ENCODE measurements at regions not wholly inside any gene's neighbourhood (a gene's known extent, or its start where the extent isn't known, plus 50 kb on each side); places are given as distances from the start of the nearest gene placed in this dataset.

GRCh38 chr15:35624881-35625280 lies 78.9 kb upstream of the DPH6 start:
- no peak overlapping the region for H3K4me3 ChIP-seq
- H3K9me3 ChIP-seq: no peaks in the 10 kb centered on the region
- no peak for TF ChIP-seq CTCF (IDR thresholded peaks at IDR 0.05)
- TF ChIP-seq POLR2AphosphoS5 (IDR thresholded peaks at IDR 0.05): no peak
- no peak for TF ChIP-seq POLR2A (IDR thresholded peaks at IDR 0.05)
- H3K4me1 ChIP-seq (replicated peaks): no peaks in the 10 kb centered on the region
- intact Hi-C loops (cut with DNase I): no loop called here
- 94% methylated on average over 3 of the region's 3 CpGs for WGBS
- no peaks in the 10 kb centered on the region for H3K27me3 ChIP-seq (replicated peaks; ENCODE audit: insufficient read depth)
- no peak overlapping the region for H3K27ac ChIP-seq
- no peaks in the 10 kb centered on the region for H3K36me3 ChIP-seq
- DNase-seq (ENCODE audit: low spot score): no peak

GRCh38 chr15:35626571-35627318 lies 80.8 kb upstream of the DPH6 start:
- Histone ChIP-seq H3K27ac (no peak overlapping the region), H3K27me3 (replicated peaks; ENCODE audit: insufficient read depth) (no peaks in the 10 kb centered on the region), H3K9me3 (no peaks in the 10 kb centered on the region), H3K36me3 (no peaks in the 10 kb centered on the region), H3K4me3 (no peak overlapping the region), H3K4me1 (replicated peaks) (peaks cover 3% of the 10 kb centered on the region)
- 32% methylated on average over 7 of the region's 7 CpGs for WGBS
- intact Hi-C loops (cut with DNase I): no loop called here
- no peak for TF ChIP-seq CTCF (IDR thresholded peaks at IDR 0.05)
- TF ChIP-seq POLR2AphosphoS5 (IDR thresholded peaks at IDR 0.05): no peak
- no peak for DNase-seq (ENCODE audit: low spot score)

- TF ChIP-seq CTCF (IDR thresholded peaks at IDR 0.05) (no peak), POLR2A (IDR thresholded peaks at IDR 0.05) (no peak), POLR2AphosphoS5 (IDR thresholded peaks at IDR 0.05) (no peak)
- Histone ChIP-seq H3K4me3 (no peak overlapping the region), H3K9me3 (no peaks in the 10 kb centered on the region), H3K27ac (no peak overlapping the region), H3K36me3 (no peaks in the 10 kb centered on the region), H3K27me3 (replicated peaks; ENCODE audit: insufficient read depth) (no peaks in the 10 kb centered on the region), H3K4me1 (replicated peaks) (peaks cover 3% of the 10 kb centered on the region)
- intact Hi-C loops (cut with DNase I): no loop called here
- whole genome bisulfite sequencing: 80% methylated on average over 2 of the region's 2 CpGs
- no peak for DNase-seq (ENCODE audit: low spot score)
Observed at GRCh38 chr15:35627696-35628095, 81.7 kb upstream of the DPH6 start.

- no peaks in the 10 kb centered on the region for H3K27me3 ChIP-seq (replicated peaks; ENCODE audit: insufficient read depth)
- H3K4me1 ChIP-seq (replicated peaks): peaks cover 3% of the 10 kb centered on the region
- H3K36me3 ChIP-seq: no peaks in the 10 kb centered on the region
- intact Hi-C loops (cut with DNase I): no loop called here
- TF ChIP-seq CTCF (IDR thresholded peaks at IDR 0.05): no peak
- TF ChIP-seq POLR2A (IDR thresholded peaks at IDR 0.05): no peak
- TF ChIP-seq POLR2AphosphoS5 (IDR thresholded peaks at IDR 0.05): no peak
- no peak overlapping the region for H3K27ac ChIP-seq
- WGBS: 72% methylated on average over 3 of the region's 3 CpGs
- no peaks in the 10 kb centered on the region for H3K9me3 ChIP-seq
- no peak for DNase-seq (ENCODE audit: low spot score)
- H3K4me3 ChIP-seq: no peak overlapping the region
Observed at GRCh38 chr15:35629766-35630165, 83.8 kb upstream of the DPH6 start.

- TF ChIP-seq POLR2A (IDR thresholded peaks at IDR 0.05) (no peak), CTCF (IDR thresholded peaks at IDR 0.05) (no peak), POLR2AphosphoS5 (IDR thresholded peaks at IDR 0.05) (no peak)
- Histone ChIP-seq H3K4me3 (no peak overlapping the region), H3K27ac (no peak overlapping the region), H3K36me3 (no peaks in the 10 kb centered on the region), H3K27me3 (replicated peaks; ENCODE audit: insufficient read depth) (no peaks in the 10 kb centered on the region), H3K9me3 (no peaks in the 10 kb centered on the region), H3K4me1 (replicated peaks) (peaks cover 3% of the 10 kb centered on the region)
- 61% methylated on average over 3 of the region's 3 CpGs for WGBS
- DNase-seq (ENCODE audit: low spot score): no peak
- intact Hi-C loops (cut with DNase I): no loop called here
Observed at GRCh38 chr15:35630532-35630931, 84.6 kb upstream of the DPH6 start.

Data from prostate gland (tissue), 2 donors.